ENCODE measurements at regions not wholly inside any gene's neighbourhood (a gene's known extent, or its start where the extent isn't known, plus 50 kb on each side); places are given as distances from the start of the nearest gene placed in this dataset.

GRCh38 chr1:110260194-110260593 is 50.1 kb downstream of the KCNC4 start:
- no peak for TF ChIP-seq CTCF (IDR thresholded peaks at IDR 0.05)
- TF ChIP-seq EZH2 (IDR thresholded peaks at IDR 0.05; ENCODE audit: borderline replicate concordance, insufficient read depth, low read depth, low read length, poor library complexity, severe bottlenecking): no peak
